K562 (cell line): ENCODE measurements at regions not wholly inside any gene's neighbourhood (a gene's known extent, or its start where the extent isn't known, plus 50 kb on each side); places are given as distances from the start of the nearest gene placed in this dataset.
A peak's percentile ranks its signal among the peaks of the same experiment; 100 is the strongest.

Source experiments
- ATAC-seq: fragments of 200-7000 bp; cut with Tn5 transposase; 3 replicates; pipeline ENCODE4 v1.9.1; 2020; ENCODE audit warnings: moderate library complexity
- BruUV-seq: library from RNA; stranded (reverse); fragments of 400-500 nt; replicated peaks from 2 replicates; lab custom pipeline; 2021; lab: Mats Ljungman, UMichigan
- CTCF ChIA-PET: fragments of 300-600 bp; formaldehyde crosslinking; extraction: SDS; loops from one replicate; lab custom pipeline; 2021; ENCODE audit warnings: low intra/inter-chr PET ratio; lab: Yijun Ruan, JAX
- POLR2A ChIA-PET: fragments of 300-600, 350-650 bp; sonication (Branson Sonifier 250); formaldehyde crosslinking; extraction: SDS; loops from one replicate; lab custom pipeline; 2021; ENCODE audit warnings: antibody characterized with exemption, inconsistent platforms; lab: Yijun Ruan, JAX
- DNase-seq, 4 experiments: peaks; one replicate each; pipeline versions ENCODE4 v3.0.0 to v3.0.0-alpha.2; 2011 to 2018; ENCODE audit warnings: low spot score in 3 of 4, mixed read lengths in 3 of 4; ENCODE audit errors: extremely low read depth in 1 of 4
- FAIRE-seq: peaks from 2 replicates; lab custom pipeline; 2011; peaks lifted over from hg19 to GRCh38; lab: Jason Lieb, UNC
- H2AFZ ChIP-seq: 2 replicates; pipeline ENCODE4 v1.6.0; 2011; ENCODE audit warnings: low read depth, low read length, control low read depth, inconsistent platforms
- H3K27ac ChIP-seq: fragments of 200-600 bp; 3 replicates; pipeline ENCODE4 v1.8.0; 2011; ENCODE audit warnings: low read depth, mild to moderate bottlenecking, control low read depth, inconsistent platforms, low read length, moderate library complexity, mixed read lengths; ENCODE audit errors: extremely low read depth
- H3K27me3 ChIP-seq, 2 experiments: fragments of 300-600 bp in 1 of 2; 2 replicates in 1 of 2; 3 replicates in 1 of 2; pipeline versions ENCODE4 v1.6.0 to v1.8.0; 2011; ENCODE audit warnings: inconsistent platforms in 2 of 2, low read length in 2 of 2, mild to moderate bottlenecking in 1 of 2, mixed read lengths in 1 of 2, moderate library complexity in 1 of 2; ENCODE audit not compliant: control insufficient read depth in 2 of 2, insufficient read depth in 2 of 2
- H3K36me3 ChIP-seq: fragments of 300-600 bp; 3 replicates; pipeline ENCODE4 v1.8.0; 2011; ENCODE audit warnings: mild to moderate bottlenecking, low read length, inconsistent platforms; ENCODE audit not compliant: control insufficient read depth, insufficient read depth
- H3K4me1 ChIP-seq, 2 experiments: fragments of 200-600 bp in 1 of 2; replicated peaks in 1 of 2; 2 replicates in 1 of 2; 3 replicates in 1 of 2; pipeline versions ENCODE4 v1.5.1 to v1.8.0; 2011; ENCODE audit warnings: inconsistent platforms in 2 of 2, low read length in 2 of 2, mild to moderate bottlenecking in 1 of 2, mixed read lengths in 1 of 2, moderate library complexity in 1 of 2; ENCODE audit not compliant: control insufficient read depth in 2 of 2, insufficient read depth in 2 of 2
- H3K4me2 ChIP-seq: 2 replicates; pipeline ENCODE4 v1.6.1; 2011; ENCODE audit warnings: low read length, control low read depth, inconsistent platforms, mixed read lengths; ENCODE audit not compliant: insufficient read depth
- H3K4me3 ChIP-seq: fragments of 200-600 bp; sonication (generic), shearing (Covaris generic); 2 replicates; pipeline ENCODE4 v1.5.1; 2016; ENCODE audit warnings: control low read depth, inconsistent platforms
- H3K79me2 ChIP-seq: fragments of 200-600 bp; 3 replicates; pipeline ENCODE4 v1.8.0; 2011; ENCODE audit warnings: low read length, inconsistent platforms; ENCODE audit not compliant: control insufficient read depth, insufficient read depth
- H3K9ac ChIP-seq, 2 experiments: 2 replicates each; pipeline versions ENCODE4 v1.6.0 to v1.6.1; 2011; ENCODE audit warnings: low read depth in 2 of 2, low read length in 2 of 2, control low read depth in 1 of 2, inconsistent platforms in 1 of 2, mild to moderate bottlenecking in 1 of 2, mixed read lengths in 1 of 2; ENCODE audit not compliant: insufficient read depth in 1 of 2
- H3K9me1 ChIP-seq: one replicate; pipeline ENCODE4 v1.6.0; 2011; ENCODE audit warnings: inconsistent platforms, mild to moderate bottlenecking, low read length, moderate library complexity; ENCODE audit not compliant: control insufficient read depth, insufficient read depth
- H3K9me3 ChIP-seq: replicated peaks from 2 replicates; pipeline ENCODE4 v1.5.1; 2011; ENCODE audit warnings: low read depth, low read length, inconsistent platforms; ENCODE audit not compliant: control insufficient read depth, insufficient read depth
- H4K20me1 ChIP-seq: replicated peaks from 2 replicates; pipeline ENCODE4 v1.6.1; 2011; ENCODE audit warnings: low read length, inconsistent platforms, mixed read lengths; ENCODE audit not compliant: control insufficient read depth, insufficient read depth
- ARID2 ChIP-seq: fragments of 450-650 bp; IDR thresholded peaks from 2 replicates; pipeline ENCODE4 v1.6.1; 2017; ENCODE audit warnings: antibody characterized with exemption, mild to moderate bottlenecking
- RAD21 ChIP-seq, 2 experiments: fragments of 250-450 bp in 1 of 2; fragments of 450-650 bp in 1 of 2; sonication (Bioruptor Pico) in 1 of 2; formaldehyde crosslinking in 1 of 2; IDR thresholded peaks in 1 of 2; conservative IDR thresholded peaks in 1 of 2; 2 replicates each; pipeline versions ENCODE4 v1.4.0 to v1.8.0; 2020 to 2022; ENCODE audit warnings: mild to moderate bottlenecking in 2 of 2, moderate library complexity in 1 of 2
- STAG1 ChIP-seq: sonication (generic); formaldehyde crosslinking; IDR thresholded peaks from 2 replicates; pipeline ENCODE4 v1.5.0; 2020; ENCODE audit warnings: missing genetic modification reagents, borderline replicate concordance
- TRIM28 ChIP-seq: fragments of 450-650 bp; IDR thresholded peaks from 2 replicates; pipeline ENCODE4 v1.6.1; 2017
- WGBS: fragments of 100-300 bp; shearing (Covaris generic); methylation state at CpG from one replicate; pipeline ENCODE4 v1.1.6; 2016; ENCODE audit warnings: low coverage, mixed read lengths; ENCODE audit not compliant: insufficient coverage; ENCODE audit errors: missing lambda C conversion rate; 5-methylcytosine and 5-hydroxymethylcytosine counted together
- in situ Hi-C: fragments of 300-500 bp; cut with MboI; formaldehyde crosslinking; loops from 4 replicates; pipeline ENCODE4 v1.15.0; 2018; ENCODE audit warnings: inconsistent platforms, mixed read lengths
- intact Hi-C: fragments of 100-400 bp; cut with micrococcal nuclease; formaldehyde crosslinking; loops from 2 replicates; pipeline ENCODE4 v1.14.2; 2022
- TF ChIP-seq, protein P1 (sequence below): IDR thresholded peaks from 2 replicates; pipeline ENCODE4 v1.6.1; 2016; ENCODE audit warnings: missing genetic modification characterization, missing compliant biosample characterization
- TF ChIP-seq, protein P2 (sequence below): fragments of 450-650 bp; formaldehyde crosslinking; IDR thresholded peaks from 2 replicates; pipeline ENCODE4 v1.4.0; 2020; ENCODE audit warnings: mild to moderate bottlenecking, moderate library complexity
- TF ChIP-seq, protein P3 (sequence below), 2 experiments: fragments of 450-650 bp; formaldehyde crosslinking in 1 of 2; IDR thresholded peaks; 2 replicates each; pipeline versions ENCODE4 v1.4.0 to v1.6.1; 2014 to 2020; ENCODE audit warnings: mild to moderate bottlenecking in 2 of 2, borderline replicate concordance in 1 of 2, low read depth in 1 of 2

DNA sequence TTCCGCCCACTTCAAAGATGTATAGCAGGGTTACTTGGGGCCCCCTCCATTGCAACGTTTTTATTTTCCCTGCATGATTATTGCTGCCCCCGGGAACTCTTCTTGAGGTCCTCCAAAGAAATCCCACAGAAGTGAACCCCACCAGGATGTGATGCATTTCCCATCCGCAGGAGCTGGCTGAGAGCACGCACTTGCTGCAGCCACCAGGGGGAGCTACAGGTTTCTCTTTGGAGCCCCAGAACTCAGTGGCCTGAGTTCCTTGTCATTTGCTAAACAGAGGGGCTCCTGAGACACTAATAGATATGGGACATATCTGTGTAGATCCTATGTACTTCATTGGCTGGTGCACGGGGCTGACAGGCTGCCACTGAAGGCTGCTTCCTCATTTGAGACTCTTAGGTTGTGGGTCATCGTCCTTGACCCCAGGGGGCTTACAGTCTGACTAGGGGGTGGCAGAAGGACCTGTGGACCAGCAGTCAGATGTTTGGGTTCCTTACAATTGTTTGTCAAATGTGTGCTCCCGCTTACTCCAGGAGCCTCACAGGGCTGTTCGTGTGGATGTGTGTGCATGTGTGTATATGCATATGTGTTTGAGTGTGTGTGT, 52.3 kb upstream of the ENO4 start:
- Histone ChIP-seq H3K4me2 (no peak overlapping the region), H3K9me1 (no peaks in the 10 kb centered on the region), H3K4me1 (no peaks in the 10 kb centered on the region), H3K27me3 (peaks cover 0 to 18% of the 10 kb centered on the region in 2 experiments; a peak in 2 of 5 replicates), H3K79me2 (no peaks in the 10 kb centered on the region), H3K4me3 (no peak overlapping the region), H3K27ac (no peak overlapping the region), H3K9ac (no peak overlapping the region), H3K36me3 (no peaks in the 10 kb centered on the region), H3K9me3 (no peaks in the 10 kb centered on the region), H2AFZ (no peak overlapping the region), H4K20me1 (no peaks in the 10 kb centered on the region)
- WGBS = 0% methylated on average over 8 of the region's 9 CpGs
- CTCF ChIA-PET = interaction anchor here (0.6 to 2.3 kb wide), 4 partner anchors 294 to 378 kb away, joined by 3 to 32 read pairs (median 8); no protein-coding TSS in a partner anchor
- intact Hi-C loops = loop anchor here (2.0 to 5.0 kb wide), 2 partner anchors 275 to 378 kb away; no protein-coding TSS in a partner anchor
- BruUV-seq = no TSS peak
- FAIRE-seq = no peak
- POLR2A ChIA-PET = interaction anchor here (0.6 to 0.9 kb wide), 2 partner anchors 369 to 378 kb away, joined by 3 read pairs; no protein-coding TSS in a partner anchor
- ATAC-seq = peak; percentile 94
- DNase-seq = peak; percentile 60 to 73 (median 67)
- in situ Hi-C loops = loop anchor here (25.0 kb wide), 1 partner anchor 110 kb away; no protein-coding TSS in a partner anchor
- TF ChIP-seq, protein P1, sequence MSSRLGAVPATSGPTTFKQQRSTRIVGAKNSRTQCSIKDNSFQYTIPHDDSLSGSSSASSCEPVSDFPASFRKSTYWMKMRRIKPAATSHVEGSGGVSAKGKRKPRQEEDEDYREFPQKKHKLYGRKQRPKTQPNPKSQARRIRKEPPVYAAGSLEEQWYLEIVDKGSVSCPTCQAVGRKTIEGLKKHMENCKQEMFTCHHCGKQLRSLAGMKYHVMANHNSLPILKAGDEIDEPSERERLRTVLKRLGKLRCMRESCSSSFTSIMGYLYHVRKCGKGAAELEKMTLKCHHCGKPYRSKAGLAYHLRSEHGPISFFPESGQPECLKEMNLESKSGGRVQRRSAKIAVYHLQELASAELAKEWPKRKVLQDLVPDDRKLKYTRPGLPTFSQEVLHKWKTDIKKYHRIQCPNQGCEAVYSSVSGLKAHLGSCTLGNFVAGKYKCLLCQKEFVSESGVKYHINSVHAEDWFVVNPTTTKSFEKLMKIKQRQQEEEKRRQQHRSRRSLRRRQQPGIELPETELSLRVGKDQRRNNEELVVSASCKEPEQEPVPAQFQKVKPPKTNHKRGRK (tag) = no peak
- TF ChIP-seq ARID2 (0 out of 2 replicates have a peak, but pooled peaks have one; percentile 23), STAG1 (CRISPR knock-in tag) (peak; percentile 64; the same call in 1 of the 2 replicates), RAD21 (CRISPR knock-in tag; conservative IDR thresholded peaks at IDR 0.05 in 1 of 2, IDR thresholded peaks at IDR 0.05 in 1 of 2) (peak; percentile 76 to 87), TRIM28 (no peak)
- TF ChIP-seq, protein P2, sequence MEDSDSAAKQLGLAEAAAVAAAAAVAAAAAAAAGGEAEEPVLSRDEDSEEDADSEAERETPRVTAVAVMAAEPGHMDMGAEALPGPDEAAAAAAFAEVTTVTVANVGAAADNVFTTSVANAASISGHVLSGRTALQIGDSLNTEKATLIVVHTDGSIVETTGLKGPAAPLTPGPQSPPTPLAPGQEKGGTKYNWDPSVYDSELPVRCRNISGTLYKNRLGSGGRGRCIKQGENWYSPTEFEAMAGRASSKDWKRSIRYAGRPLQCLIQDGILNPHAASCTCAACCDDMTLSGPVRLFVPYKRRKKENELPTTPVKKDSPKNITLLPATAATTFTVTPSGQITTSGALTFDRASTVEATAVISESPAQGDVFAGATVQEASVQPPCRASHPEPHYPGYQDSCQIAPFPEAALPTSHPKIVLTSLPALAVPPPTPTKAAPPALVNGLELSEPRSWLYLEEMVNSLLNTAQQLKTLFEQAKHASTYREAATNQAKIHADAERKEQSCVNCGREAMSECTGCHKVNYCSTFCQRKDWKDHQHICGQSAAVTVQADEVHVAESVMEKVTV (CRISPR knock-in tag) = peak; percentile 65
- TF ChIP-seq, protein P3, sequence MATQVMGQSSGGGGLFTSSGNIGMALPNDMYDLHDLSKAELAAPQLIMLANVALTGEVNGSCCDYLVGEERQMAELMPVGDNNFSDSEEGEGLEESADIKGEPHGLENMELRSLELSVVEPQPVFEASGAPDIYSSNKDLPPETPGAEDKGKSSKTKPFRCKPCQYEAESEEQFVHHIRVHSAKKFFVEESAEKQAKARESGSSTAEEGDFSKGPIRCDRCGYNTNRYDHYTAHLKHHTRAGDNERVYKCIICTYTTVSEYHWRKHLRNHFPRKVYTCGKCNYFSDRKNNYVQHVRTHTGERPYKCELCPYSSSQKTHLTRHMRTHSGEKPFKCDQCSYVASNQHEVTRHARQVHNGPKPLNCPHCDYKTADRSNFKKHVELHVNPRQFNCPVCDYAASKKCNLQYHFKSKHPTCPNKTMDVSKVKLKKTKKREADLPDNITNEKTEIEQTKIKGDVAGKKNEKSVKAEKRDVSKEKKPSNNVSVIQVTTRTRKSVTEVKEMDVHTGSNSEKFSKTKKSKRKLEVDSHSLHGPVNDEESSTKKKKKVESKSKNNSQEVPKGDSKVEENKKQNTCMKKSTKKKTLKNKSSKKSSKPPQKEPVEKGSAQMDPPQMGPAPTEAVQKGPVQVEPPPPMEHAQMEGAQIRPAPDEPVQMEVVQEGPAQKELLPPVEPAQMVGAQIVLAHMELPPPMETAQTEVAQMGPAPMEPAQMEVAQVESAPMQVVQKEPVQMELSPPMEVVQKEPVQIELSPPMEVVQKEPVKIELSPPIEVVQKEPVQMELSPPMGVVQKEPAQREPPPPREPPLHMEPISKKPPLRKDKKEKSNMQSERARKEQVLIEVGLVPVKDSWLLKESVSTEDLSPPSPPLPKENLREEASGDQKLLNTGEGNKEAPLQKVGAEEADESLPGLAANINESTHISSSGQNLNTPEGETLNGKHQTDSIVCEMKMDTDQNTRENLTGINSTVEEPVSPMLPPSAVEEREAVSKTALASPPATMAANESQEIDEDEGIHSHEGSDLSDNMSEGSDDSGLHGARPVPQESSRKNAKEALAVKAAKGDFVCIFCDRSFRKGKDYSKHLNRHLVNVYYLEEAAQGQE (IDR thresholded peaks at IDR 0.05; ENCODE audit: borderline replicate concordance) = peak; percentile 76
- TF ChIP-seq, protein P3 (CRISPR knock-in tag; IDR thresholded peaks at IDR 0.05; ENCODE audit: low read depth) = no peak
